Neural progenitor cell (in vitro differentiated cells): ENCODE measurements at regions not wholly inside any gene's neighbourhood (a gene's known extent, or its start where the extent isn't known, plus 50 kb on each side); places are given as distances from the start of the nearest gene placed in this dataset.

Source experiments
- CTCF ChIP-seq: fragments of 200-600 bp; sonication (generic); IDR thresholded peaks from 2 replicates; pipeline ENCODE4 v1.5.1; 2017; ENCODE audit warnings: antibody characterized with exemption, mild to moderate bottlenecking
- EZH2 ChIP-seq: fragments of 200-600 bp; sonication (generic); IDR thresholded peaks from 2 replicates; pipeline ENCODE4 v1.6.1; 2017; ENCODE audit warnings: antibody characterized with exemption, mild to moderate bottlenecking, moderate library complexity
- EZH2phosphoT487 ChIP-seq: fragments of 200-600 bp; sonication (generic); IDR thresholded peaks from 2 replicates; pipeline ENCODE4 v1.6.1; 2017; ENCODE audit warnings: antibody characterized with exemption

- TF ChIP-seq CTCF (no peak), EZH2 (no peak), EZH2phosphoT487 (no peak)
Observed at GRCh38 chr17:79668344-79669250, 57.7 kb upstream of the RBFOX3 start.
